H4 (cell line): ENCODE measurements at regions not wholly inside any gene's neighbourhood (a gene's known extent, or its start where the extent isn't known, plus 50 kb on each side); places are given as distances from the start of the nearest gene placed in this dataset.

Experiments used
- DNase-seq: peaks from one replicate; pipeline ENCODE4 v3.0.0-alpha.2; 2015; ENCODE audit warnings: low spot score

DNA sequence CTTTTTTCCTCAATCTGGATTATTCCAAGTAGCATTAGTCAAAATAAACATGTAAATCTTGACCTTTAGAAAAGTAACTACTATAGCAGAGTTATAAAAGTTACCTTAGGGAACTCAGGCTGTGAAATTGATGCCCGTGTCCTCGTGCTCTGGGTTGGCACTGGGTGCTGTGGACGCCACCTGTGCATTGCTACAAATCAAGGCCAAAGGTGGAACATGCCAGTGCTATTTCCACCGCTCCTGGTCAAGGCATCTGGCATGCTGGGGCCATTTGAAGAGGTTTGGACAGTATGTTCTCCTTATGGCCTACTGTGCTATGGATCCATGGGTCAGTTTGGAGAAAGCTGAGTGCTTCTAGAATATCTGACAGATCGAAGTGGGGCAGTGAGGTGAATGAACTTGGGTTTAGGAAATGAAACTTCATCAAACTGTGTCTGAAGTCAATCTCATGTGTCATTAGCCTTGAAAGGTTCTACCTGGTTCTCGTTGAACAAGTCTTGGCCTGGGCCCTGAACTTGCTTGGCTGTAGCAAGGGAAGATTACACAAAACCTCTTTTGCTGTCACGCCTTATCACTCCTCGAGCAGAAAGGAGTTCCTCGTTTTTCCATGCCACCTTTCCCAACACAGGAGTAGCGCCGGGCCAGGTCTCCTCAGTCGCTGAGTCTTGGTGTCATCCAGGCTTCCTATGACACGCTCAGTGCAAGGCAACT, 397.6 kb upstream of the RGMA start:
- DNase-seq: no peak

DNA sequence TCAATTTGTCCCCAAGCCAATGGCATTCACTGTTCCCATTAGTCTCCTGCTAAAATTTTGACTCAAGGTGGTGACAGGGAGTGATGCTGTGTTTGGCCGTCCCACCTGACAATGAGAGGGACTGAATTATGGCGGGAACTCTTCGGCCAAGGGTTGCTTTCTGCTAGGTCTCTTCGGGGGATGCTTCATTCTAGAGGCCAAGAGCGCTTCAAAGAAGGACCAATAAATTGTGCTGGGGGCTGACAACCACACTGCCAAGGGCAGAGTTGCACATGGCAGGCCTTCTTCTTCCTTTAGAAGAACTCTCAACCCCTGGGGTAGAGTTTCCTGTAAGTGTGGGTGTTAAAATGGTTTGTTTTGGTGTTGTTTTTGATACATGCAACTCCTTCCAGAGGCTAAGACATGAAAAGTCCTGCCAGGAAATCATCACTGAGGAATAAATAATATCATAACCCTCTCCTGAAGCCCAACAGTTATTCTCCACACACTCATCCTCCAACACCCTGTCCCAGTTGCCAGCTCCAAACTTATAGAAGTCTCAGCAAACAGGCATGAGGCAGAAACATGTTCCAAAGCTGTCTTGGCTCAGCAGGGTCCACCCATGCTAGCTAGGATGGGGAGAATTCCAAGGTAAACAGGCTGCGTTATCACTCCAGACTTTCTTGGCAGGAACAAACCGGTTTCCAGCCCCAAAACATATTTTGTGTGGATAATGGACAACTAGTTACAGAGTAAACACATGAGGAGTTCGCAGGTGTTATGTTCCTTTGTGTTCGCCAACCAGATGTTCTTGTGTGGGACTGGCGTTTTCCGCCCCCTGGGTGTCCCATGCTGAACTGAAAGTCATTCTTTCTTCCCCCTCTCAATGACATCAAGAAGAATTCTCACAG, 396.7 kb upstream of the RGMA start:
- no peak for DNase-seq

DNA sequence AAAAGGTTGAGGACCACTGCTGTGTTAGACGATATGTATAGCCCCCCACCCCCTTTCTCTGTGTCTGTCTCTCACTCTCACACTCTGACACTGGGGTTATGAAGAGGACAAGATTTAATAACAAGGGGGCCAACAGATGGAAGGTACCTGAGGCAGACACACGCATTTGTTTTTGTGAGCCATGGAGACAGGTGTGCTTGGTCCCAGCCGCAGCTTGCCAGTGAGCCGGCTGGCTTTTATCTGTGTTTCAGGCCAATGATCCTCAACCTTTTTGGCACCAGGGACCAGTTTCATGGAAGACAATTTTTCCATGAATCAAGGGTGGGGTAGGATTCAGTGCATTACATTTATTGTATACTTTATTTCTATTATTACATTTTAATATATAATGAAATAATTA, 394.9 kb upstream of the RGMA start:
- DNase-seq: no peak

DNA sequence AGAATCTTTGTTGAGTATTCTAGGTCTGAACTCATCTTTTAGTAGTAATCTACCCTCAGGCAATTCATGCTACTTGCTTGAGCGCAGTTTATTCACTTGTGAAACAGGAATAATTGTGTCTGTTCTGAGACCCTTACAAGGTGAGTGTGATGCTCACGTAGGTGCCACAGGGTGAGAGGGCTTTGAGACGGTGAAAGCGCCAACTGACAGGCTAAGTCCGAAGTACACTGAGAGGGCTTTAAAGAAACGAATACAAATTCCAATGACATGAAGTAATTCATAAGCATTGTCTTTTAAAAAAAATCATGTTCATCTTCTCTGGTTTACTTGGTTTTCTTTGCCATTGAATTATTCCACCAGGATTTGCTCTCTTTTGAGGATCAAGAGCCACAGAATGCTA, 393.7 kb upstream of the RGMA start:
- DNase-seq: no peak

DNA sequence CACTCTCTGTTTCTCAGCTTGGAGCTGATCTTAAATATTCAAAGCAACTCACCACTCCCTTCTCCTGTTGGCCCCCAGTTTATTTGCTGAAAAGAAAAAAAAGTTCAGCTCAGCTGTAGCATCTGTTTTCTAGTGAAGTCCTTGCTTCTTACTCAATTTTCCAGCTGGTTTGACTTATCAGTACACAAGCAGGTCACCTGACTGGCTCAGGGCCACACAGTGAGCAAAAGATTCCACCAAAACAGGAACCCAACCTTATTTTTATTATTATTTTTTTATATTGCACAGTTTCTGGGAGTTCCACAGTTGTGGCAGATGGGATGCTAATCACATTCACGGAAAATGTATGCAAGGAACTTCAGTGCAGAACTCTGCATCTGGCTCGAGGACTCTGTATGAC, 390.7 kb upstream of the RGMA start:
- DNase-seq: no peak

DNA sequence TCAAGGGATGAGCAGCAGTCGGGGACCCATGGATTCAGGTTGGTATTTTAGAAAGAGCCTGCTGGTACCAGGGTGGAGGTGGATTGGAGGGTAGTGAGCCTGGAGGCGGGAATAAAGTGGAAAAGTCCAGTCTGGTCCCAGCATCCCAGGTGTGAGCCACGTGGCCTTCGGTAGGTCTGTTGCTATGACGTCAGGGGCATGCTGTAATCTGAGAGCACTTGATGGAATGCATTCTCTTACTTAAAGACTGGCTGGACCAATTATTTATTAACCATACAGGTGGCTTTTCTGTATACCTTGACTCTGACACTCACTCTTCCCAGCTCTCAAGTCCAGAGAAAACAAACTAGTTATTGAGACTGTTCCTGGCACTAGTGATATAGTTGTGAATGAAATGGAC, 389.9 kb upstream of the RGMA start:
- no peak for DNase-seq

DNA sequence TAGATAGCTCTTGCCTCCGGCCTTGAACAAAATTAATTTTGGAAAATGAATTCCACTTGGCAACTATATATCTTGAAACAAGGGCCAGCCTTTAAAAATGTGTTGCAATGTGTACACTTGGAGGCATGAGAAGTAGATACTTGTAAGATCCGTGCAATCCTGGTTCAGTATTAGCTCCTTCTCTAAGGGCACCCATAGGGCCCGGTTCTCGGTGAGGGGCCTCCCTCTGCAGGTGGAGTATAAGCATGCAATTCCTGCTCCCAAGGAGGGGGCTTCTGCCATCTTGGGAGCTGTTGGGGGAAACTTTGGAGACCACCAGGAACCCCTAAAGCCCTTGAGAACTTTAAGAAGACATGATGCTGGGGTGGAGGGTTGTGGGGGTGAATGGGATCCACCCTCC, 388.7 kb upstream of the RGMA start:
- no peak for DNase-seq

DNA sequence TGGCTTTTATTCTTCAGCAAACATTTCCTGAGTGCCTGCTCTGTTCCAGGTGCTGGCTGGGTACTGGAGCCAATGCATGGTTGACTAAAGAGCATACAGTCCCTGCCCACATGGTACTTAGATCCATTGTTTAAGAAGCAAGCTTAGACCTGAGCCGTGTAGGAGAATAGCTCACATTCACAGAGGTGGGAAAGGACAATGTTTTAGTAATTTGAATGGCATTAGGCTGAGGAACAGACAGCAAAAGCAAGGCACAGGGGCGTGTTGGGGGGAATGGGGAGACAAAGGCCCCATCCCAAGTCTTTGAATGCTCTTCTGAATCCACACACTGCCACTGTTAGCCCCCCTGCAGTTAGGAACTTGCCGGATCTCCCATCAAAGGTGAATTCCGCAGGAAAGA, 388.2 kb upstream of the RGMA start:
- DNase-seq: no peak

DNA sequence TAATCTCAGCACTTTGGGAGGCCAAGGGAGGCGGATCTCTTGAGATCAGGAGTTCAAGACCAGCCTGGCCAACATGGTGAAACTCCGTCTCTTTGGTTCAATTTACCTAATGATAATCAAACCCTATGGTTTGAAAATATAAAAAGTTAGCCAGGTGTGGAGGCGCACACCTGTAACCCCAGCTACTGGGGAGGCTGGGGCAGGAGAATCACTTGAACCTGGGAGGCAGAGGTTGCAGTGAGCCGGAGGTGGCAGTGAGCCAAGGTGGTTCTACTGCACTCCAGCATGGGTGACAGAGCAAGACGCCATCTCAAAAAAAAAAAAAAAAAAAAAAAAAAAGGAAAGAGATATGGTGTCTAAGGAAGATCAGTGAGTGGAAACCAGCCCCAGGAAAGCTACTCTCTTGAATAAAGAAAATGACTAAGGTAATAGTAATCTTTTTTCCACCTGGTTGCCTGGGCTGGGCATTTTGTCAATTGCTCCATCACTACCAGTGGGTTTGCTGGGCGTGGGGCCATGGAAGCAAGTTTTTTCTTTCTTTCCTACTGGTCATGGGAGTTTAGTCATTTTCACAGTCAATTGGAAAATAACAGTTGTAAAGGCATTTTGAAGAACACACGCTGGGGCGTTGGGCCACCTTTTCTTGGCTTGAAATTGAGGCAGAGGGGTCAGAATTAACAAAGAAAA, 387.6 kb upstream of the RGMA start:
- DNase-seq: no peak

DNA sequence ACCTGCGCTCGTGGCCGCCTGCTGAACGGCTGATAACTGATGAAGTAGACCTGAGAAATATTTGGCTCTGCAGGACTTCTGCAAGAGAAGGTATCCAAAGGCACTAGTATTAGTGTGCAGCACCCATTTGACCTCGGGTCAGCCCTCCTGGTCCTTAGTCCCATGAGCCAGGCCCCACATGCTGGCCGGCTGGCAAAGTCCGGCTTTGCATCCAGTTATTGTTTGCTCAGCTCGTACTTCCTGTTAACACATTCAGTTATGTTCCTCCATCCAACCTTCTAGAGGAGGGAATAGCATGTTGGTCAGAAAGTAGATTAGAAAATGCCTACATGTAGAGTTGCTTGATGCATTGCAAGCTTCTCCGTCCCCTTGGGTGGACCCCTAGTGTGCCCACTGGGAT, 385.7 kb upstream of the RGMA start:
- no peak for DNase-seq

DNA sequence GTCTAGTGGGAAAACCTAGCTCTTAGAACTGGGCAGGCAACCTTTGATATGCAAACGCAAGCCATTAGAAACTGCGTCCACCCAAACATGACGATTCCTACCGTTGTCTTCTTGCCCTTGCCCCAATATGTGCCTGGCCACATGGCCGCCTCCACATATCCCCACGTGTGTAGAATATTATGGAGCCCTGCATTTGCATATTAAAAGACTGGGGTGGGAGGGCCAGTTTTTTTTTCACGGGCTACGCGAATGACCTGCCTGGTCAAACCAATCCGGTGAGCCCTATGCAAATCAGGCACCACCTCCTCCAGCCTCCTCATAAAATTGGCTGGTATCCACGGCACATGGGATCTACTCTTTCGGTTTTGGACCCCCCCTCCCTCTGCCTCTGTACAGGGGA, 381.0 kb upstream of the RGMA start:
- no peak for DNase-seq

DNA sequence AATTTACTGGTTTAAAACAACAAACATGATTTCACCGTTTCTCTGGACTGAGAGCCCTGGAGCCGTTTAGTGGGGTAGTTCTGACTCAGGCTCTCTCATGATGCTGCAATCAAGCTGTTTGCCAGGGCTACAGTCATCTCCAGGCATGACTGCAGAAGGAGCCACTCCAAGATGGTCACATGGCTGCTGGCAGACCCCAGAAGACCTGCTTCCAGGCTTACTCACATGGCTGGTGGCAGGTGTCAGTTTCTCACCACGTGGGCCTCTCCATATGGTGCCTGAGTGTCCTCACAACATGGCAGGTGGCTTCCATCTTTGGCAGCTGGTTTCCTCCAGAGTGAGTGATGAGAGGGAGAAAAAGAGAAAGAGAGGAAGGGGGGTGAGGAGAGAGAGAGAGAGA, 378.3 kb upstream of the RGMA start:
- no peak for DNase-seq

DNA sequence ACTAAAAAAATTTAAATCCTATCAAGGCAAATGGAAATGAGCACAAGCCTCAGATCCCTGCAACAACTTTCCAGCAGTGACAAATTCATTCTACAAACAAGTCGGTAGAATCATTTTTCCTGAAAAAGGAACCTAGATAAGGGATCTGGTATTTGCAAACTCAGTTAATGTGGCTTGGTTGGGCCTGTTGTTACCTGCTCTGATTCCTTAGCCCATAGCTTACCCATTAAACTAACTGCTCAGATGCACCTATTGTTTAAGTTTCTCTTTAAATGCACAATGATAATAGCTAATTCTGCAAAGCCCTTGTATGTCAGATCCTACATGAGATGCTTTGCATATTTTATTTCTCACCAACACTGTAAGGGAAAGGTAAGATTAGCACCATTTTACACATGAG, 377.4 kb upstream of the RGMA start:
- DNase-seq: no peak

DNA sequence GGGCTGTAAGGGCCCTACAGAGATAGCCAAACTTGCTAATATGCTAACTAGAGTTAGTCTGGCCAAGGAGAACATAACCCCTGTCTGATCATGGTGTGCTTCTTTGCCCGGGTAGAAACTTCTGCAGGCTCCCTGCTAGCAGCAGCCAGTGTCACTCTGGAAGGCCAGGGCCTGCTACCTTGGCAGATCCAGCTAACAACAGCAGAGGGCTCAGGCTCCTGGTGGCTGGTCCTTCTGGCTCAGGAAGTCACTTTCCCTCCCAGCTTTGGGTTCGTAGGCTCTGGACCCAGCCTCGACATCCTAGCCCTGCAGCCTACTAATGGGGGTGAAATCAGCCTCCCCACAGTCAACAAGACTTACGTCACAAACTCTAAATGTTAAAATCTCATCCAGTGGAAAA, 373.7 kb upstream of the RGMA start:
- no peak for DNase-seq

DNA sequence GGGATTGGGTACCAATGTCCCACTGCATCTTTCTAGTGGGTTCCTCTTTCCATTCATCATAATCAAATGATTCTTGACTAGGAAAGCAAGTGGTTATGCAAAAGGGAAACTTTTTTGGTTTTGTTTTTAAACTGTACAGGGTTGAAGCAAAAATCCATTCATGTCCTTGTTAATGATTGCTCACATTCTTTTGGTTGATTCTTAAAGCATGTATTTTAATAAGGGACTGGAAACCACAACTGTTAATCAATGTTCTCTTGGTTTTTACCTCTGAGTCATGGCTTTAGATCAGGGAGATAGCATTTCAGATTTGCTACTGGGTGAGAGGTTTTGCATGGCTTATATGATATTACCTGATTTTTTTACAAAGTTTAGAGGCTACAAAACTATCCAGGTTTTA, 371.7 kb upstream of the RGMA start:
- DNase-seq: no peak

DNA sequence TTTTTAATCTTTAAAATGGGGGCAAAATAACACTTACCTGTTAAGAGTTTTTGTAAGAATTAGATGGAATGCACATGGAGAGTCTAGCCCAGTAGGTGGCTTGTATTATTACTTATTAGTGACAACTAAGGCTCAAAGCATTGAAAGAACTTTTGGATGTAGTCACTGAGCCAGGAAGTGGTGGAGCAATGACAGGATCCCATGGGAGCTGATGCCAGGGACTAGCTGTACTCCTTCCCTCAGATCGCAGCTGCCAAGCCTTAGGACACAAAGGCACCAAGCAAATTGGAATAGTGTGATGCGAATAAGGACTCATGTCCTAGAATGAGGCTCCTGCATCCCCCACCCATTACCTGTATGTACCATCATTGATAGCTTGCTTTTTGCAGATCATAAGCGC, 370.4 kb upstream of the RGMA start:
- DNase-seq: no peak

DNA sequence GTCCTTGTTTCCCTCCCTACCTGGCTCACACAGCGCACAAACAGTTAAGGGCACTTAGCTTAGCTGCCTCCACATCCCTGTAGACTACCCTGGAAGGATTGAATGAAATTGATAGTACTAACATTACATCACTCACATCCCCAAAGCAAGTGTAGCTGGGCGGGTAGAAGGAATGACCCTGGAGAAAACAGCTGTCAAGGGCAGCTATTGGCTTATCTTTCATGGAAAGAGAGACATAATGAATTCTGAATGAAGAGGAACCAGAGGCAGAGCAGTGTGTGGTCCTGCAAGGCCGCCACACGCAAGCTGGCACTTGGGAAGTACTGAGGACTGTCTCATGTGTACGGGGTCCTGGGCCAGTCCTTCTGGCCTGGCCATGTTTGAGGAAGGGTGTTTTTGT, 369.6 kb upstream of the RGMA start:
- DNase-seq: no peak

DNA sequence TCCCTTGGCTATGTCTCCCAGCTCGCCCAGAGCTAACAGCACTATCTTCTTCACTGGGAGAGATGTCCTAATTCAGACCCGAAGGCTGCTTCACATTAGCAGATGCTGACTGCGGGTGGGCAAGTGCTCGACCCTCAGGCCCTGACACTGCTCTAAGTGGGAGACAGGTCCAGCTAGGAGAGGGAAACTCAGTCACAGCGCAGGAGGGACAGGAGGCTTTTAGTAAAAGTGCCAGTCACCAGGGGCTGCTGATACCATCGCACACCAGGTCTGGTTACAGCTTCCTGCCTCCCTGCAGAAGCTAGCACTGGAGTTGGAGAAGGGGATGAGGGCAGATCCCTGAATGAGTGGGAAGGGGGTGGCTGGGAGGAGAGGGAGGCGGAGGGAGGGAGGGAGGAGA, 365.8 kb upstream of the RGMA start:
- no peak for DNase-seq

DNA sequence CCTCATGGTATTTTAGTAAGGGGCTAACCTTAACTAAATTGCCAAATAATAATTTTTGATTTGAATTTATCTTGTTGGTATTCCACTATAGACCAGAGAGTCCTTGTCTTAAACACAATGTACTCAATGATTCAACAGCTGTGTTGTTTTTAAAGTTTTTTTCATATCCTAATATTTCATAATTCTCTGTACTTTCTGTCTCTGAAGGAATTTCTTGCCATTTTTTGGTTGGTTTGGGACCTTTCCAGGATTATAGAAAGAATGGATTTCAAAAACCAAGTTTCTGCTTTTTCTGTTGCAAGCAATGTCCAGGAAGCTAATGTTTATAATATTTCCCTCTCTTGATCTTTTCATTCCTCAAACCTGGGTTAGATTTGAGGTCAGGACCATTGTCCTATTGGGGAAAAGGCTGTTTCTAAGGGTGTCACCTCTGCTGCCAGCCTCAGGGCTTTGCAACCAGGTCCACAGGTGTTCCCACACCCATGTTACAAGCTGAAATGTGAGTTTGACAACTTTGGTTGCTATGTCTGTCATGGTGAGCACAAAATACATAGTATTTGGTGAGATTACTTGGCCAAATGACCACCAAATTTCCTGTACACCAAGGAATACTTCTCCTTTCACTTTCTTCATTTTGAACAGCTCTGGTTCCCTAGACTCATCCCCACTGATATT, 363.7 kb upstream of the RGMA start:
- no peak for DNase-seq

DNA sequence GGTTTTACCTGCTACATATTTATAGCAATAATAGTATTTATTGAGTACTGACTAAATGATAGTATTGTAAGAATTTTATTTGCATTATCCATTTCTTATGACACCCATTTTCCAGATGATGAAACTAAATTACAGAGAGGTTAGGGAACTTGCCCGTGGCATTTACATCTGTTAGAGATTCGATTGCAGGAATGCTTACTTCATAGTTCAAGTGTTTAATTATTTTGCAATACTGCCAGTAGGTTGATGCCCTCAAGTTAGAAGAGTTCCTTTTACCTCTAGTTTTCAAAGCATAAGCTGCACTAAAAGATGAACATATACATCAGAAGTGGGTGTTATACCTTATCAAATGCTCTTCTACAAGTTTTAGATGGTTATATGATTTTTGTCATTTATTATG, 362.8 kb upstream of the RGMA start:
- no peak for DNase-seq

DNA sequence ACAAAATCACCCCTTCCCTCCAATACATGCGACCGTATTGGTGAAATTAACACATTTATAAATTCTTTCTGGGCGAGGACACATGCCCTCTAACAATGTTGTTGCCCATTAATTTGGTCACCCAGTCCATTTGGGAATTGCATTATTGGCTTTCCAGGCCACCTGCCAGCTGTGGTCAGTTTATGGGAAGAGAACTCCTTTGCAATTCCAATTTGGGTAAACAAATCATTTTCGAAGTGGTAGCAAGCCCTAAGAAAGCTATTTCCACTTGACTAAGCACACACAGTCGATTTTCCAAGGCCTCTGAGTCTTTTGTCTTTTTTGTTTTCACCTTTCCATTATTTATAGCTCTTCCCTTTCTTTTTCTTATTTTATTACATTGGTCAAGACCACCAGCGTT, 362.3 kb upstream of the RGMA start:
- DNase-seq: no peak

DNA sequence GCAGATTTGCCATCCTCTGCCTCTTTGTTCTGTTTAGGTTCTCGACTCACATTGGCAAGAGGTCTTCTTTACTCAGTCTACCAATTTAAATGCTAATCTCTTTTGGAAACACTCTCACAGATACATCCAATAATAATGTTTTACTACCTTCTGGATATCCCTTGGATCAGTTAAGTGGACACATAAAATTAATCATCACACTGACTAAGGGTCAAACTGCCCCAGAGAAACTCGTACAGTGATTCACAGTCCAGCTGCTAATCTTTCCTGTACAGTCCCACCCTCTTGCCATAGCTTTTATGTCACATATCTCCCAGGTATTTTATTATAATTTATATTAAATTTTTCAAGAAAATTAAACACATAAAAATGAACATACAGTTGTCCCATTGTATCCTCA, 360.8 kb upstream of the RGMA start:
- DNase-seq: no peak
